ACC112 (cell line): ENCODE measurements at regions not wholly inside any gene's neighbourhood (a gene's known extent, or its start where the extent isn't known, plus 50 kb on each side); places are given as distances from the start of the nearest gene placed in this dataset.
"Not testable (repeated sequence)": the region's sequence is repeated elsewhere in the genome, so short reads cannot be mapped to it uniquely, and the experiment has no call there.

Source experiments
- H2AFZ ChIP-seq: fragments of 200-600 bp; sonication (generic); one replicate; pipeline ENCODE4 v1.6.0; 2017; ENCODE audit warnings: antibody characterized with exemption, low read length; ENCODE audit not compliant: unreplicated experiment
- H3K27ac ChIP-seq: fragments of 200-600 bp; sonication (generic); 2 replicates; pipeline ENCODE4 v1.5.1; 2014; ENCODE audit warnings: low read depth, mild to moderate bottlenecking, antibody characterized with exemption, low read length, moderate library complexity
- H3K27me3 ChIP-seq: fragments of 200-600 bp; sonication (generic); 2 replicates; pipeline ENCODE4 v1.6.1; 2014; ENCODE audit warnings: mild to moderate bottlenecking, antibody characterized with exemption, low read length, moderate library complexity, mixed read lengths; ENCODE audit not compliant: insufficient read depth
- H3K36me3 ChIP-seq: fragments of 200-600 bp; sonication (generic); 2 replicates; pipeline ENCODE4 v1.6.1; 2016; ENCODE audit warnings: mild to moderate bottlenecking, antibody characterized with exemption, low read length, moderate library complexity, mixed read lengths; ENCODE audit not compliant: insufficient read depth
- H3K4me1 ChIP-seq: fragments of 200-600 bp; sonication (generic); one replicate; pipeline ENCODE4 v1.6.1; 2016; ENCODE audit warnings: low read length, mixed read lengths; ENCODE audit not compliant: insufficient read depth, unreplicated experiment, control insufficient read depth
- H3K4me3 ChIP-seq: fragments of 200-600 bp; sonication (generic); 2 replicates; pipeline ENCODE4 v1.5.1; 2014; ENCODE audit warnings: mild to moderate bottlenecking, low read depth, low read length
- H3K79me2 ChIP-seq: fragments of 200-600 bp; sonication (generic); one replicate; pipeline ENCODE4 v1.6.0; 2016; ENCODE audit warnings: low read length; ENCODE audit not compliant: control insufficient read depth, unreplicated experiment, insufficient read depth

GRCh38 chr10:31215052-31215451 lies 104.0 kb upstream of the ZEB1 start:
- H3K4me1 ChIP-seq, result no peaks in the 10 kb centered on the region
- no peaks in the 10 kb centered on the region for H3K79me2 ChIP-seq
- H3K4me3 ChIP-seq, result no peak overlapping the region
- H3K36me3 ChIP-seq, result no peaks in the 10 kb centered on the region
- H3K27ac ChIP-seq, result no peak overlapping the region
- H3K27me3 ChIP-seq, result no peaks in the 10 kb centered on the region
- no peak overlapping the region for H2AFZ ChIP-seq

- no peaks in the 10 kb centered on the region for H3K27me3 ChIP-seq
- H3K36me3 ChIP-seq, result no peaks in the 10 kb centered on the region
- no peak overlapping the region for H2AFZ ChIP-seq
- no peak overlapping the region for H3K27ac ChIP-seq
- H3K4me3 ChIP-seq, result no peak overlapping the region
- no peaks in the 10 kb centered on the region for H3K4me1 ChIP-seq
- no peaks in the 10 kb centered on the region for H3K79me2 ChIP-seq
Observed at GRCh38 chr10:31219306-31219705, 99.7 kb upstream of the ZEB1 start.

- not testable (repeated sequence) for H3K36me3 ChIP-seq, H3K27ac ChIP-seq, H3K4me1 ChIP-seq
Observed at GRCh38 chr10:31228780-31229179, 90.2 kb upstream of the ZEB1 start.

GRCh38 chr10:31239961-31240360 lies 79.1 kb upstream of the ZEB1 start:
- Histone ChIP-seq H3K27ac (no peak overlapping the region), H2AFZ (no peak overlapping the region), H3K79me2 (no peaks in the 10 kb centered on the region), H3K4me3 (no peak overlapping the region), H3K4me1 (peaks cover 26% of the 10 kb centered on the region), H3K27me3 (no peaks in the 10 kb centered on the region), H3K36me3 (no peaks in the 10 kb centered on the region; the same call in 1 of the 2 replicates)

More at GRCh38 chr10:31228780-31229179, 90.2 kb upstream of the ZEB1 start:
- H2AFZ ChIP-seq, H3K27me3 ChIP-seq, H3K79me2 ChIP-seq, H3K4me3 ChIP-seq: not testable (repeated sequence)

GRCh38 chr10:31242902-31243301 lies 76.1 kb upstream of the ZEB1 start:
- Histone ChIP-seq H3K4me1 (peaks cover 26% of the 10 kb centered on the region), H3K27me3 (no peaks in the 10 kb centered on the region), H3K4me3 (no peak overlapping the region), H3K27ac (peak overlapping the region; percentile 65), H2AFZ (no peak overlapping the region), H3K36me3 (no peaks in the 10 kb centered on the region), H3K79me2 (no peaks in the 10 kb centered on the region)

GRCh38 chr10:31251118-31251517 lies 67.9 kb upstream of the ZEB1 start:
- H3K4me3 ChIP-seq, H2AFZ ChIP-seq, H3K4me1 ChIP-seq, H3K79me2 ChIP-seq, H3K27ac ChIP-seq, H3K27me3 ChIP-seq, H3K36me3 ChIP-seq: not testable (repeated sequence)

- Histone ChIP-seq H2AFZ (no peak overlapping the region), H3K27me3 (no peaks in the 10 kb centered on the region), H3K27ac (no peak overlapping the region), H3K79me2 (no peaks in the 10 kb centered on the region), H3K4me1 (peaks cover 6% of the 10 kb centered on the region), H3K4me3 (no peak overlapping the region), H3K36me3 (no peaks in the 10 kb centered on the region)
Observed at GRCh38 chr10:31253237-31253636, 65.8 kb upstream of the ZEB1 start.

- peak overlapping the region; percentile 68 for H3K27ac ChIP-seq
- peak overlapping the region; percentile 54 for H3K4me3 ChIP-seq
- H3K79me2 ChIP-seq, result no peaks in the 10 kb centered on the region
- peak overlapping the region; percentile 81 for H2AFZ ChIP-seq
- H3K36me3 ChIP-seq, result no peaks in the 10 kb centered on the region
- H3K4me1 ChIP-seq, result peaks cover 39% of the 10 kb centered on the region
- H3K27me3 ChIP-seq, result no peaks in the 10 kb centered on the region
Observed at GRCh38 chr10:31261511-31262311, 57.3 kb upstream of the ZEB1 start.

- no peaks in the 10 kb centered on the region for H3K27me3 ChIP-seq
Observed at GRCh38 chr10:31262672-31263071, 56.3 kb upstream of the ZEB1 start.

GRCh38 chr10:31263903-31264302 lies 55.1 kb upstream of the ZEB1 start:
- H3K79me2 ChIP-seq, result no peaks in the 10 kb centered on the region
- H3K27me3 ChIP-seq, result no peaks in the 10 kb centered on the region
- H3K4me1 ChIP-seq, result peaks cover 39% of the 10 kb centered on the region
- H3K27ac ChIP-seq, result no peak overlapping the region
- H2AFZ ChIP-seq, result no peak overlapping the region
- H3K36me3 ChIP-seq, result no peaks in the 10 kb centered on the region
- H3K4me3 ChIP-seq, result no peak overlapping the region

More at GRCh38 chr10:31262672-31263071, 56.3 kb upstream of the ZEB1 start:
- Histone ChIP-seq H3K4me1 (peaks cover 39% of the 10 kb centered on the region), H2AFZ (peak overlapping the region; percentile 26), H3K36me3 (no peaks in the 10 kb centered on the region), H3K4me3 (peak overlapping the region; percentile 54), H3K79me2 (no peaks in the 10 kb centered on the region), H3K27ac (peak overlapping the region; percentile 68)
